ENCODE measurements at regions not wholly inside any gene's neighbourhood (a gene's known extent, or its start where the extent isn't known, plus 50 kb on each side); places are given as distances from the start of the nearest gene placed in this dataset.
"Not testable (repeated sequence)": the region's sequence is repeated elsewhere in the genome, so short reads cannot be mapped to it uniquely, and the experiment has no call there.

DNA sequence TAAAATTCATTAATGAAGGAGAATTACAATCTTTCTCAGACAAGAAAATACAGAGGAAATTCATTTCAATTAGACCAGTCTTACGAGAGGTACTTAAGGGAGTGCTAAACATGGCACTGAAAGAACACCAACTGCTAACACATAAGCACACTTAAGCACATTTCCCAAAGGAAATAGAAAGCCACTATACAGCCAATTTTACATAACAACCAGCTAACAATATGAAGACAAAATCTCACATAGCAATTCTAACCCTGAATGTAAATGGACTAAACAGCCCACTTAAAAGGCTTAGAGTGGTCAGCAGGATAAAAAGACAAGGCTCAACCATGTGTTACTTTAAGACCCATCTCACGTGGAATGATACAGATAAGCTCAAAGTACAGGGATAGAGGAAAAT, 339.5 kb upstream of the LUZP2 start:
- WGBS = 63% methylated on average over 2 of the region's 2 CpGs
- Histone ChIP-seq H3K36me3 (ENCODE audit: insufficient read depth) (no peaks in the 10 kb centered on the region), H3K4me3 (ENCODE audit: low read depth, low read length) (no peak overlapping the region), H3K27ac (ENCODE audit: low read depth) (no peak overlapping the region), H3K4me1 (ENCODE audit: insufficient read depth) (no peaks in the 10 kb centered on the region)
- DNase-seq (ENCODE audit: extremely low spot score) = no peak

DNA sequence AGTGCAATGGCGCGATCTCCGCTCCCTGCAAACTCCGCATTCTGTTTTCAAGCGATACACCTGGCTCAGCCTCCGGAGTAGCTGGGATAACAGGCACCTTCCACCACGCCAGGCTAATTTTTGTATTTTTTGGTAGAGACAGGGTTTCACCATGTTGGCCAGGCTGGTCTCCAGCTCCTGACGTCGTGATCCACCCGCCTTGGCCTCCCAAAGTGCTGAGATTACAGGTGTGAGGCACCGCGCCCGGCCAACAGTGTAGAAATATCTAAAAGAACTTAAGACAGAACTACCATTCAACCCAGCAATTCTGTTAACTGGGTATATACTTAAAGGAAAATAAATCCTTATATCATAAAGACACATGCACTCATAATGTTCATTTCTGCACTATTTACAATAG, 335.3 kb upstream of the LUZP2 start:
- Histone ChIP-seq H3K4me1 (ENCODE audit: insufficient read depth) (no peaks in the 10 kb centered on the region), H3K27ac (ENCODE audit: low read depth) (no peak overlapping the region), H3K36me3 (ENCODE audit: insufficient read depth) (no peaks in the 10 kb centered on the region), H3K4me3 (ENCODE audit: low read depth, low read length) (no peak overlapping the region)
- no peak for DNase-seq (ENCODE audit: extremely low spot score)
- 97% methylated on average over 13 of the region's 13 CpGs for WGBS

DNA sequence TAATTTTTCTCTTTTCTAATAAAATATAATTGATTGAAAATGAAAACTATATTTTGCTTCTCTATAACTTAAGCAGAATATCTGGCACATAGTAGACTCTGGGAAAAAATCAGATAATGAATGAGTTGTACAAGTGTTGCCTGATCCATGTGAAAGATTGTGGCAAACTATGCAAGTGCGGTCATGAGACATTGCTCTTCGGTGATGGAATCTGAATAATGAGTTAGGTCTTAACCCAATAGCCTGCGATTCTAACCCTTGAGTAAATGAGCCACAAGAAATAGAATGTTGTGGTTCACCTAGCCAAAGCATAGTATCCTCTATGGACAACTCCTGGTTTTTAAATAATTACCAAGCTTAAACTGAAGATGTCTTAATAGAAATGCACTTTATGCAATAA, 333.7 kb upstream of the LUZP2 start:
- Histone ChIP-seq H3K36me3 (ENCODE audit: insufficient read depth) (no peaks in the 10 kb centered on the region), H3K4me1 (ENCODE audit: insufficient read depth) (no peaks in the 10 kb centered on the region), H3K4me3 (ENCODE audit: low read depth, low read length) (no peak overlapping the region), H3K27ac (ENCODE audit: low read depth) (no peak overlapping the region)
- DNase-seq (ENCODE audit: extremely low spot score) = no peak
- 85% methylated on average over 3 of the region's 3 CpGs for WGBS

DNA sequence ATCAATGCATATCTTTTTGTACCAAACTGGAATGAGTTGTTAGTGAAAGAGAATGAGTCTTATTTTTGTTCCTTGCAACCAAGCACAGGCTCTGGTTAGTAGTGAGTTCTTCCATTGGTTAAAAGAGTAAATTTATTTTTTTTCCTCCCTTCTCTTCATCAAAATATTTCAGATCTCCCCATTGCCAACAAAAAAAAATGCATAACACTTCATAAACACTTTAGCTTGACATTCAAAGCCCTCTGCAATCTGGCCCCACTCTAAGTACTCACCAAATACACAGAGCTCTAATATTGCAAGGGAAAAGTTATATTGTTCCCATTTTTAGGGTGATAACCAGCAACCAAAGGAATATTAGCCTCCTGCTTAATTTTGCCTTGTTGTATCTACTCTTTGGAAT, 333.0 kb upstream of the LUZP2 start:
- no peak for DNase-seq (ENCODE audit: extremely low spot score)
- no peaks in the 10 kb centered on the region for H3K4me1 ChIP-seq (ENCODE audit: insufficient read depth)
- no peaks in the 10 kb centered on the region for H3K36me3 ChIP-seq (ENCODE audit: insufficient read depth)
- H3K27ac ChIP-seq (ENCODE audit: low read depth) = no peak overlapping the region
- H3K4me3 ChIP-seq (ENCODE audit: low read depth, low read length) = no peak overlapping the region

DNA sequence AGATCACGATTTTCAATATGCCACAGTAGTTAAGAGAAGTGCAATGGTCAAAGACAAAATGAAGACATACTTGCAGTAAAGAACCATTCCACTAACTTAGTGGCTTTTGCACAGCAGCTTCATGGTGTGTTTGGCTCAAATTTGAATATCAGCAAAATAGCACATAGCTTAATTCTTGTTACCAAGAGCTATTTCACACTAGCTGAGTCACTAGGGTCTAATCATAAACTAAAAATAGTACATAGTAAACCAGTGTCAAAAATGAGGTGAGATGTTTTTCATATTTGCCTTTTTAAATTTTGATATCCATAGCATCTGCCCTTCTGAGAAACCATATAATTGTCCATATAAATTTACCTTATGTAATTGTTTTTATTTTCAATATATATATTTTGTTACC, 325.0 kb upstream of the LUZP2 start:
- no peaks in the 10 kb centered on the region for H3K4me1 ChIP-seq (ENCODE audit: insufficient read depth)
- no peaks in the 10 kb centered on the region for H3K36me3 ChIP-seq (ENCODE audit: insufficient read depth)
- H3K27ac ChIP-seq (ENCODE audit: low read depth) = no peak overlapping the region
- no peak overlapping the region for H3K4me3 ChIP-seq (ENCODE audit: low read depth, low read length)
- WGBS = 75% methylated on average over 1 of the region's 1 CpG
- no peak for DNase-seq (ENCODE audit: extremely low spot score)

DNA sequence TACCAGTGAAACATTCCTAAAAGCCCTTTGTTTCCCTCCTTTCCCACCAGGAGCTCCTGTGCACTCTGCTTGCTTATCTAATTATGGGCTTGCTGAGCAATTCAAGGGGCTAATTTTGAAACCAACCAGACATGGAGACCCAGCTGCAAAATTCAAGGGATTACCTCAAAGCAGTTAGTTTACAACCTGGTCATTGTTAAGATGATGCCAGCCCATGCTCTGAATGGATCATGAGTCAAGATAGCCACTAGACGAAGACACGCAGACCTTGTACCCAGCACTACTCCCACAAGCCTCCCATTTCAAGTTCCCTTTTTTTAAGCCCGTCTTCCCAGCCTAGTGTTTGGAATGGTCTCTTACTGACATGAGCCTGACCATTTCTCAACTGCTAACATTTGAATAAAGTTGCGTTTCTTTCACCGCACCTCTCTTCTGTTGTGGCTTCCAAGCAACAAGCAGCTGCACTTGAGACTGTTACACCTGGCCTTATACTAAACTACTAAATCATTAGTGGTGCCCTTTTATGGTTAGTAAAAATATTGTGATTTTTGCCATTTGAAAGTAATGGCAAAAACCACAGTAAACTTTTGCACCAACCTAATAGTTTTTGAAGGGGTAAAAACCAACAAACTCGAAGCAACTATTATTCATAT, 315.3 kb upstream of the LUZP2 start:
- DNase-seq (ENCODE audit: extremely low spot score) = no peak
- no peak overlapping the region for H3K4me3 ChIP-seq (ENCODE audit: low read depth, low read length)
- no peaks in the 10 kb centered on the region for H3K36me3 ChIP-seq (ENCODE audit: insufficient read depth)
- WGBS = 77% methylated on average over 6 of the region's 6 CpGs
- H3K4me1 ChIP-seq (ENCODE audit: insufficient read depth) = no peaks in the 10 kb centered on the region
- no peak overlapping the region for H3K27ac ChIP-seq (ENCODE audit: low read depth)

DNA sequence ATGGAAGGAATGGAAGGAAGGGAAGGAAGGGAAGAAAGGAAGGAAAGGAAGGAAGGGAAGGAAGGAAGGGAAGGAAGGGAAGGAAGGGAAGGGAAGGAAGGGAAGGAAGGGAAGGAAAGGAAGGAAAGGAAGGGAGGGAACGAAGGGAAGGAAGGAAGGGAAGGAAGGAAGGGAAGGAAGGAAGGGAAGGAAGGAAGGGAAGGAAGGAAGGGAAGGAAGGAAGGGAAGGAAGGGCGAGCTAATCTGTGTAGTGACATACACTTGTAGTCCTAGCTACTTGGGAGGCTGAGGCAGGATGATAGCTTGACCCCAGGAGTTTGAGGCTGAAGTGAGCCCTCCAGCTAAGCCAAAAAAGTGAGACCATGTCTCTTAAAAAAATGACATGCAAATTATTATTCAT, 311.3 kb upstream of the LUZP2 start:
- not testable (repeated sequence) for DNase-seq (ENCODE audit: extremely low spot score); H3K4me3 ChIP-seq (ENCODE audit: low read depth, low read length); H3K27ac ChIP-seq (ENCODE audit: low read depth); H3K4me1 ChIP-seq (ENCODE audit: insufficient read depth); H3K36me3 ChIP-seq (ENCODE audit: insufficient read depth)
- WGBS = 71% methylated on average over 2 of the region's 2 CpGs

DNA sequence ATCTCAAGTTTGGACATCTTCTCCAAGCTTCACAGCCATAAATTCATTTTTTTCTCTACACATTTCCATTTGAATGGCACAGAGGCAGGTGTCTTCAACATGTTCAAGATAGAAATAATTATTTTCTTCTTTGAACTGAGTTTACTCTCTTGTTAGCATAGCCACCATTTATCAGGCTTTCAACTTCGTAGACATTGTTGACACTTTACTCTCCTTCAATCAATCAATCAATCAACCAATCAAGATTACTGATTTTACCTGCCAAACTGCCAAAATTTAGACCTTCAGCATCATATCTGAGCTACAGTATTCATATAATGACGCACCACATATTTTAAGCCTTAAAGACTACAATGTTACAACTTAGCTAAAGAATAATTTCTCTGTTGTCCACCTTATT, 300.1 kb upstream of the LUZP2 start:
- DNase-seq (ENCODE audit: extremely low spot score) = no peak
- Histone ChIP-seq H3K4me3 (ENCODE audit: low read depth, low read length) (no peak overlapping the region), H3K36me3 (ENCODE audit: insufficient read depth) (no peaks in the 10 kb centered on the region), H3K27ac (ENCODE audit: low read depth) (no peak overlapping the region), H3K4me1 (ENCODE audit: insufficient read depth) (no peaks in the 10 kb centered on the region)
- WGBS = 79% methylated on average over 2 of the region's 2 CpGs

DNA sequence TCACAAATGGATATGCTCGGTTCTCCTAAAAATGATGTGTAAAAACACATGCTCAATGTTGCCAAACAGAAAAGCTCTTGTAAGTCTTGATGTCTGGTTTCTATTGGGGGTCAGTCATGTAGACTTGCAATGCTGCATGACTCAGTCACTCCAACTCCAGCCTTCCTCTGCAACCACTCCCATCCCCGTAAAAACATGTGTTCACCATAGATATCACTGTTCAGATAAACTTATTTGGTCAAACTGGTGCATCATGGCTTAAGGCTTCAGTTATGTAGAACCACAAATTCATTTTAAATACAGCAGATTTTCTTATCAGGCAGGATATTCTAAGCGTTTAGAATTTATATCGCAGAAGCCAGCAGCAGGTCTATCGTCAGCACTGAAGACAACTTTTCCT, 298.4 kb upstream of the LUZP2 start:
- no peak for DNase-seq (ENCODE audit: extremely low spot score)
- Histone ChIP-seq H3K36me3 (ENCODE audit: insufficient read depth) (no peaks in the 10 kb centered on the region), H3K4me1 (ENCODE audit: insufficient read depth) (no peaks in the 10 kb centered on the region), H3K27ac (ENCODE audit: low read depth) (no peak overlapping the region), H3K4me3 (ENCODE audit: low read depth, low read length) (no peak overlapping the region)
- 63% methylated on average over 5 of the region's 5 CpGs for WGBS

DNA sequence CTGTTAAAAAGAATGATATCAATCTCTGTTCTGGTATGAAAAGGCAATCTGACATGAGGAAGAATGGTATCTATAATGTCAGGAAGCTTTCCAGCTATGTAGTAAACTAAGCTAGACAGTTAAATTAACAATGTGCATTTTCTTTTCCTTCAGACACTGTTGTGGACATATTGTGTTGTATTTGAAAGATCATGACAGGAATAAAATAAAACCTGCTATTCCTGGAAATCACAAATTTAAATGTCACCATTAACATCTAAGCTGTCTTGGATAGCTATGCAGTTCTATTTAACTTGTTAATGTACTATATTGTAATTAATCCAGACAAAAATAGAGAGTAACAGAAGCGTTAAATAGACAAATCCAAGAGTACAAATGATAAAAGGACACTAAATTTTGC, 297.4 kb upstream of the LUZP2 start:
- Histone ChIP-seq H3K36me3 (ENCODE audit: insufficient read depth) (no peaks in the 10 kb centered on the region), H3K4me1 (ENCODE audit: insufficient read depth) (no peaks in the 10 kb centered on the region), H3K27ac (ENCODE audit: low read depth) (no peak overlapping the region), H3K4me3 (ENCODE audit: low read depth, low read length) (no peak overlapping the region)
- DNase-seq (ENCODE audit: extremely low spot score) = no peak
- 96% methylated on average over 1 of the region's 1 CpG for whole genome bisulfite sequencing

DNA sequence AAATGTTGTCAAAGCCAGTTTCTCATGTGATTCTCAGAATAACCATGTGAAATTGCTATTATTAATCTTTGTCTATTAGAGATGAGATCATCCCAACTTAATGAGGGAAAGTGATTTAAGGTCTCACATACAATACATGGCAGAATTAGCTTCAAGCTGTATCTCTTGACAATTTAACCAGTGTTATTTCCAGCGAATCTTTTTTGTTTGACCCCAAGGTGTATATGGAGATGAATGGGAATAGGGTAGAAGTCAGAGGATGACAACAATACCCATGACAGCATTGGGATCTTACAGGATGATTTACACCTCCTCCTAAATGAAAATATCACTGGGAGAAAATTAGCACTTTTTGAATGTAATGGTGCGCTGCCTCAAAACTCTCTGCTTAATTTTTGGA, 290.8 kb upstream of the LUZP2 start:
- H3K4me1 ChIP-seq (ENCODE audit: insufficient read depth) = no peaks in the 10 kb centered on the region
- no peak for DNase-seq (ENCODE audit: extremely low spot score)
- WGBS = 95% methylated on average over 2 of the region's 2 CpGs
- H3K36me3 ChIP-seq (ENCODE audit: insufficient read depth) = no peaks in the 10 kb centered on the region
- no peak overlapping the region for H3K27ac ChIP-seq (ENCODE audit: low read depth)
- no peak overlapping the region for H3K4me3 ChIP-seq (ENCODE audit: low read depth, low read length)

DNA sequence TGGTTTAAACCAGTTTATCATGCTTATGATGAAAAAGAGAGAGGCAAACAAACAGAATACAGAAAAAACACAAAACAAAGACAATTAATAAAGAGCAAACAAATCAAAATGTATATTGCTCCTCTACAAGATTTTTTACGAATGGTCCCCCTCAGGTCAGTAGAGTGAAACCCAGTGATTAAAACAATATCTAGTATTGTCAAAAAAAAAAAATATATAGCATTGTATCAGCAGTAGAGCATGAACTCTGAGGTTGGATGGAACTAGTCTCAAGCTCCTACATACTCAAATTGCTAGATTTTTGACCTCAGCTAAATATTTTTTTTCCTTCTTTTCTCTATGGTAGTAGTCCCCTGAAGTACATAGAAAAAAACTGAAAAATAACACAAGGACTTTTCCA, 290.3 kb upstream of the LUZP2 start:
- WGBS = 82% methylated on average over 1 of the region's 1 CpG
- Histone ChIP-seq H3K36me3 (ENCODE audit: insufficient read depth) (no peaks in the 10 kb centered on the region), H3K27ac (ENCODE audit: low read depth) (no peak overlapping the region), H3K4me3 (ENCODE audit: low read depth, low read length) (no peak overlapping the region), H3K4me1 (ENCODE audit: insufficient read depth) (no peaks in the 10 kb centered on the region)
- DNase-seq (ENCODE audit: extremely low spot score) = no peak

DNA sequence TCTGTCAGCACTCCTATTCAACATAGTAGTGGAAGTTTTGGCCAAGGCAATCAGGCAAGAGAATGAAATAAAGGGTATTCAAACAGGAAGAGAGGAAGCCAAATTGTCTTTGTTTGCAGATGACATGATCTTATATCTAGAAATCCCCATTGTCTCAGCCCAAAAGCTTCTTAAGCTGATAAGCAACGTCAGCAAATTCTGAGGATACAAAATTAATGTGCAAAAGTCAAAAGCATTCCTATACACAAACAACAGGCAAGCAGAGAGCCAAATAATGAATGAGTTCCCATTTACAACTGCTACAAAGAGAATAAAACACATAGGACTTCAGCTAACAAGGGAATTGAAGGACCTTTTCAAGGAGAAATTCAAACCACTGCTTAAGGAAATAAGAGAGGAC, 280.4 kb upstream of the LUZP2 start:
- no peak for DNase-seq (ENCODE audit: extremely low spot score)
- Histone ChIP-seq H3K4me1 (ENCODE audit: insufficient read depth) (no peaks in the 10 kb centered on the region), H3K36me3 (ENCODE audit: insufficient read depth) (no peaks in the 10 kb centered on the region), H3K4me3 (ENCODE audit: low read depth, low read length) (no peak overlapping the region), H3K27ac (ENCODE audit: low read depth) (no peak overlapping the region)
- WGBS = 37% methylated on average over 1 of the region's 1 CpG

DNA sequence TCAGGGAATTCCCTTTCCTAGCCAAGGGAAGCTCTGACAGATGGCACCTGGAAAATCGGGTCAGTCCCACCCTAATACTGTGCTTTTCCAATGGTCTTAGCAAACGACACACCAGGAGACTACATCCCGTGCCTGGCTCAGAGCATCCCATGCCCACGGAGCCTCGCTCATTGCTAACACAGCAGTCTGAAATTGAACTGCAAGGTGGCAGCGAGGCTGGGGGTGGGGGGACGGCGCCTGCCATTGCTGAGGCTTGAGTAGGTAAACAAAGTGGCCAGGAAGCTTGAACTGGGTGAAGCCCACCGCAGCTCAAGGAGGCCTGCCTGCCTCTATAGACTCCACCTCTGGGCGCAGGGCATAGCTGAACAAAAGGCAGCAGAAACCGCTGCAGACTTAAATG, 279.5 kb upstream of the LUZP2 start:
- not testable (repeated sequence) for H3K4me1 ChIP-seq (ENCODE audit: insufficient read depth); H3K4me3 ChIP-seq (ENCODE audit: low read depth, low read length); H3K27ac ChIP-seq (ENCODE audit: low read depth); H3K36me3 ChIP-seq (ENCODE audit: insufficient read depth); DNase-seq (ENCODE audit: extremely low spot score)
- WGBS = 94% methylated on average over 11 of the region's 11 CpGs

DNA sequence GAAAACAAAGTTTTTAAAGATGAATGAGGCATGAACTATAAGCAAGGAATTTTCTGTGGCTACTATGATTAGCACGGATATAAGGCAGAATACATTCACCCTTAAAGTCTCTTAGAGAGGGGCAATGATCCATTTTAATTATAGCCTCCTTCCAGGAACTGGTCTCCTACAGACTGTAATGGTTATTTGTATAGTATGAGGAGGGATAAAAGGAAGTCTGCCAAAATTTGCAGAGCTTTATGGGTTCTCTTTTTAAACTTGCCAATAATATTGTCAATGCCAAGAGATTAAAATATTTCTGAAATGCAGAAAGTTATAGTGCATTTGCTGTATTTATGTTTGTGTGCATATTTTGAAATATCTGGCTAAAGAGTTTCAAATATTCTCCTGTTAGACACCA, 271.4 kb upstream of the LUZP2 start:
- H3K36me3 ChIP-seq (ENCODE audit: insufficient read depth) = no peaks in the 10 kb centered on the region
- H3K4me3 ChIP-seq (ENCODE audit: low read depth, low read length) = no peak overlapping the region
- no peak overlapping the region for H3K27ac ChIP-seq (ENCODE audit: low read depth)
- no peak for DNase-seq (ENCODE audit: extremely low spot score)
- 53% methylated on average over 1 of the region's 1 CpG for WGBS
- H3K4me1 ChIP-seq (ENCODE audit: insufficient read depth) = no peaks in the 10 kb centered on the region
